ENCODE measurements at regions not wholly inside any gene's neighbourhood (a gene's known extent, or its start where the extent isn't known, plus 50 kb on each side); places are given as distances from the start of the nearest gene placed in this dataset.
"Not testable (repeated sequence)": the region's sequence is repeated elsewhere in the genome, so short reads cannot be mapped to it uniquely, and the experiment has no call there.

DNA sequence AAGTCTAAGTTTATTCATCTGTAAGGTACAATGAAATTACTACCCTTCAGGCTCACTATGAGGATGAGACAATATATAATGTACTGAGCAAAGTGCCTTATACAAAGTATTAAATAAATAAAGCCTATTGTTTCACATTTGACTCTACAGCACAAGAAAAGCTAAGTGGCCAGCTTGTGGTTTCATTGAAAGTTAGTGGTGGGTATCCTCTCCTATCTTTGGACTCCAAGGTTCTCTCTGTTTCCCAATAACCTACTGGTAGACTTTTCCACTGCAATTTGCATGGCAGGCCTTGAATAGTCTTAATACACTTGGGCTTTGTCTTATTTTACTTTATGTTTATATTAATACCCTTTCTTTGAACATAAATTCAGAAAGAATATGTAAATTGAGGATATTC, 262.7 kb downstream of the DEPDC1B start:
- no peaks in the 10 kb centered on the region for H3K4me1 ChIP-seq (ENCODE audit: insufficient read depth)
- no peak overlapping the region for H3K4me2 ChIP-seq
- no peaks in the 10 kb centered on the region for H3K9me2 ChIP-seq (replicated peaks; ENCODE audit: insufficient read depth)
- H3K36me3 ChIP-seq (replicated peaks; ENCODE audit: insufficient read depth, low read depth): no peaks in the 10 kb centered on the region
- peaks cover 3% of the 10 kb centered on the region for H3K27me3 ChIP-seq
- no peaks in the 10 kb centered on the region for H3K79me2 ChIP-seq
- no peaks in the 10 kb centered on the region for H4K20me1 ChIP-seq (ENCODE audit: insufficient read depth, poor library complexity, severe bottlenecking)
- no peaks in the 10 kb centered on the region for H3K9me3 ChIP-seq (ENCODE audit: low read depth)
- no peak overlapping the region for H2AFZ ChIP-seq
- DNase-seq (ENCODE audit: low spot score): no peak
- TF ChIP-seq EZH2 (IDR thresholded peaks at IDR 0.05; ENCODE audit: borderline replicate concordance): no peak
- TF ChIP-seq, protein P1, sequence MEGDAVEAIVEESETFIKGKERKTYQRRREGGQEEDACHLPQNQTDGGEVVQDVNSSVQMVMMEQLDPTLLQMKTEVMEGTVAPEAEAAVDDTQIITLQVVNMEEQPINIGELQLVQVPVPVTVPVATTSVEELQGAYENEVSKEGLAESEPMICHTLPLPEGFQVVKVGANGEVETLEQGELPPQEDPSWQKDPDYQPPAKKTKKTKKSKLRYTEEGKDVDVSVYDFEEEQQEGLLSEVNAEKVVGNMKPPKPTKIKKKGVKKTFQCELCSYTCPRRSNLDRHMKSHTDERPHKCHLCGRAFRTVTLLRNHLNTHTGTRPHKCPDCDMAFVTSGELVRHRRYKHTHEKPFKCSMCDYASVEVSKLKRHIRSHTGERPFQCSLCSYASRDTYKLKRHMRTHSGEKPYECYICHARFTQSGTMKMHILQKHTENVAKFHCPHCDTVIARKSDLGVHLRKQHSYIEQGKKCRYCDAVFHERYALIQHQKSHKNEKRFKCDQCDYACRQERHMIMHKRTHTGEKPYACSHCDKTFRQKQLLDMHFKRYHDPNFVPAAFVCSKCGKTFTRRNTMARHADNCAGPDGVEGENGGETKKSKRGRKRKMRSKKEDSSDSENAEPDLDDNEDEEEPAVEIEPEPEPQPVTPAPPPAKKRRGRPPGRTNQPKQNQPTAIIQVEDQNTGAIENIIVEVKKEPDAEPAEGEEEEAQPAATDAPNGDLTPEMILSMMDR (IDR thresholded peaks at IDR 0.05; ENCODE audit: poor library complexity): no peak
- no peak for TF ChIP-seq EZH2phosphoT487 (IDR thresholded peaks at IDR 0.05; ENCODE audit: low read depth, severe bottlenecking, unreplicated experiment)
- no peak overlapping the region for H3K4me3 ChIP-seq
- no peak overlapping the region for H3K27ac ChIP-seq

DNA sequence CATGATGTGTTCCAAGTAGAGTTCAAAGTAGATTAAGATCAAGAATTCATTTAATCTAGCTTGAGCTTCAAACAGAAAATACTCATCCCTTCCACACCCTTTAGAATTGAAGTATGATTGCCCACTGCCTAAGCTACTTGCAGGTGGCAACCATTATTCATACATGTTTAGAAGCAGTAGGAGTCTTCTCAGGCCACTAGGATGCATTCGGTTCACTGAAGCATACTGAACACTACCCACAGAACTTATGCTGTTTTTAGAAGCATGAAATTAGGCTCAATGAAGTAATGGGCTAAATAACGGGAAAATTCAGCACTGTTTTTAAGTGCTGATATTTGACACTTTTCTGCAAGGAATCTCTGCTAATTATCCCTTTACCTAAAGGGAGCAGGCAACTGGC, 263.4 kb downstream of the DEPDC1B start:
- TF ChIP-seq EZH2phosphoT487 (IDR thresholded peaks at IDR 0.05; ENCODE audit: low read depth, severe bottlenecking, unreplicated experiment): no peak
- no peak for TF ChIP-seq EZH2 (IDR thresholded peaks at IDR 0.05; ENCODE audit: borderline replicate concordance)
- TF ChIP-seq, protein P1 (IDR thresholded peaks at IDR 0.05; ENCODE audit: poor library complexity): no peak
- DNase-seq (ENCODE audit: low spot score): no peak

DNA sequence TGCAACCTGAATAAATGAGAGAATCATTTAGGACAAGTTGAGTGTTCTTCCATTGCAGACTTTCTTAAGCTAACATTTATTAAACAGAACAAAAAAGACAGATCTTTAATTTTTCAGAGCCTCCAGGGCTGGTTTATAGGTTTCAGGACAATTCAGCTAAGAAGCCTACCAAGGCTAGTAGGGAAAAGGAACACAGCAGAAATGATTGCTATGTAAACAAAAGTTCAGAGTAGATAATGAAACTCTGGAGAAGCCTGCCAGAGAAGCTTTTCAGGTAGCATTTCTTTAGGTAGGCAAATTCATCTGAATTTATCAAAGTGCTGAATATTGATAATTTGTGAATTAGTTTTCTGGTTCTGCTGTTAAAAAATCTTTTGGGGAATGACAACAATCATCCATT, 264.2 kb downstream of the DEPDC1B start:
- Histone ChIP-seq H3K27me3 (peaks cover 3% of the 10 kb centered on the region), H3K4me1 (ENCODE audit: insufficient read depth) (no peaks in the 10 kb centered on the region), H2AFZ (no peak overlapping the region), H3K9me2 (replicated peaks; ENCODE audit: insufficient read depth) (no peaks in the 10 kb centered on the region), H3K4me2 (no peak overlapping the region), H4K20me1 (ENCODE audit: insufficient read depth, poor library complexity, severe bottlenecking) (no peaks in the 10 kb centered on the region), H3K79me2 (no peaks in the 10 kb centered on the region), H3K36me3 (replicated peaks; ENCODE audit: insufficient read depth, low read depth) (no peaks in the 10 kb centered on the region), H3K4me3 (no peak overlapping the region), H3K9me3 (ENCODE audit: low read depth) (no peaks in the 10 kb centered on the region), H3K27ac (no peak overlapping the region)
- DNase-seq (ENCODE audit: low spot score): peak; percentile 4
- no peak for TF ChIP-seq EZH2phosphoT487 (IDR thresholded peaks at IDR 0.05; ENCODE audit: low read depth, severe bottlenecking, unreplicated experiment)
- TF ChIP-seq, protein P1 (IDR thresholded peaks at IDR 0.05; ENCODE audit: poor library complexity): no peak
- TF ChIP-seq EZH2 (IDR thresholded peaks at IDR 0.05; ENCODE audit: borderline replicate concordance): no peak

More for the DNA sequence above, 263.4 kb downstream of the DEPDC1B start:
- WGBS (ENCODE audit: low lambda C conversion rate, missing lambda C conversion rate): 93% methylated on average over 2 of the region's 2 CpGs
- no peak overlapping the region for H2AFZ ChIP-seq
- H3K27me3 ChIP-seq: peaks cover 3% of the 10 kb centered on the region
- H3K36me3 ChIP-seq (replicated peaks; ENCODE audit: insufficient read depth, low read depth): no peaks in the 10 kb centered on the region
- H3K27ac ChIP-seq: no peak overlapping the region
- no peaks in the 10 kb centered on the region for H3K79me2 ChIP-seq
- no peak overlapping the region for H3K4me2 ChIP-seq
- H3K9me2 ChIP-seq (replicated peaks; ENCODE audit: insufficient read depth): no peaks in the 10 kb centered on the region
- no peaks in the 10 kb centered on the region for H4K20me1 ChIP-seq (ENCODE audit: insufficient read depth, poor library complexity, severe bottlenecking)
- H3K9me3 ChIP-seq (ENCODE audit: low read depth): no peaks in the 10 kb centered on the region
- H3K4me3 ChIP-seq: no peak overlapping the region
- H3K4me1 ChIP-seq (ENCODE audit: insufficient read depth): no peaks in the 10 kb centered on the region

DNA sequence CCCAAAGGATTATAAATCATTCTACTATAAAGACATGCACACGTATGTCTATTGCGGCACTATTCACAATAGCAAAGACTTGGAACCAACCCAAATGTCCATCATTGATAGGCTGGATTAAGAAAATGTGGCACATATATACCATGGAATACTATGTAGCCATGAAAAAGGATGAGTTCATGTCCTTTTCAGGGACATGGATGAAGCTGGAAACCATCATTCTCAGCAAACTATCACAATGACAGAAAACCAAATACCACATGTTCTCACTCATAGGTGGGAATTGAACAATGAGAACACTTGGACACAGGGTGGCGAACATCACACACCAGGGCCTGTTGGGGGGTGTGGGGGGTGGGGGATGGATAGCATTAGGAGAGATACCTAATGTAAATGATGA, 273.8 kb downstream of the DEPDC1B start:
- not testable (repeated sequence) for H4K20me1 ChIP-seq (ENCODE audit: insufficient read depth, poor library complexity, severe bottlenecking); H3K9me3 ChIP-seq (ENCODE audit: low read depth); H3K36me3 ChIP-seq (replicated peaks; ENCODE audit: insufficient read depth, low read depth); H3K9me2 ChIP-seq (replicated peaks; ENCODE audit: insufficient read depth); H3K4me2 ChIP-seq; H2AFZ ChIP-seq; H3K79me2 ChIP-seq; H3K4me3 ChIP-seq; H3K27me3 ChIP-seq; DNase-seq (ENCODE audit: low spot score); H3K27ac ChIP-seq; H3K4me1 ChIP-seq (ENCODE audit: insufficient read depth)
- WGBS (ENCODE audit: low lambda C conversion rate, missing lambda C conversion rate): 90% methylated on average over 3 of the region's 3 CpGs

DNA sequence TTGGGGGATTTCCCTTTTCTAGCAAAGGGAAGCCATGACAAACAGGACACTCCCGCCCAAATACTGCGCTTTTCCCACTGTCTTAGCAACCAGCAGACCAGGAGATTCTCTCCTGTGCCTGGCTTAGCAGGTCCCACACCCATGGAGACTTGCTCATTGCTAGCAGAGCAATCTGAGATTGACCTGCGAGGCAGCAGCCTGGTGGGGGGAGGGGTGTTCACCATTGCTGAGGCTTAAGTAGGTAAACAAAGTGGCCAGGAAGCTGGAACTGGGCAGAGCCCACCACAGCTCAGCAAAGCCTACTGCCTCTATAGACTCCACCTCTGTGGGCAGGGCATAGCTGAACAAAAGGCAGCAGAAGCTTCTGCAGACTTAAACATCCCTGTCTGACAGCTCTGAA, 279.2 kb downstream of the DEPDC1B start:
- WGBS (ENCODE audit: low lambda C conversion rate, missing lambda C conversion rate): 87% methylated on average over 3 of the region's 3 CpGs
- H3K4me3 ChIP-seq; H3K9me2 ChIP-seq (replicated peaks; ENCODE audit: insufficient read depth); H4K20me1 ChIP-seq (ENCODE audit: insufficient read depth, poor library complexity, severe bottlenecking); H3K36me3 ChIP-seq (replicated peaks; ENCODE audit: insufficient read depth, low read depth); H3K79me2 ChIP-seq; DNase-seq (ENCODE audit: low spot score); H3K27me3 ChIP-seq; H2AFZ ChIP-seq; H3K9me3 ChIP-seq (ENCODE audit: low read depth); H3K27ac ChIP-seq; H3K4me1 ChIP-seq (ENCODE audit: insufficient read depth); H3K4me2 ChIP-seq: not testable (repeated sequence)
